CD4-positive, alpha-beta T cell treated with Interferon alpha-2 for 1 hour (primary cell): ENCODE measurements at regions not wholly inside any gene's neighbourhood (a gene's known extent, or its start where the extent isn't known, plus 50 kb on each side); places are given as distances from the start of the nearest gene placed in this dataset.
"Not testable (repeated sequence)": the region's sequence is repeated elsewhere in the genome, so short reads cannot be mapped to it uniquely, and the experiment has no call there.

Source experiments
- DNase-seq, 2 donors: peaks; one replicate each; pipeline ENCODE4 v3.0.0-alpha.2; 2020 to 2022

DNA sequence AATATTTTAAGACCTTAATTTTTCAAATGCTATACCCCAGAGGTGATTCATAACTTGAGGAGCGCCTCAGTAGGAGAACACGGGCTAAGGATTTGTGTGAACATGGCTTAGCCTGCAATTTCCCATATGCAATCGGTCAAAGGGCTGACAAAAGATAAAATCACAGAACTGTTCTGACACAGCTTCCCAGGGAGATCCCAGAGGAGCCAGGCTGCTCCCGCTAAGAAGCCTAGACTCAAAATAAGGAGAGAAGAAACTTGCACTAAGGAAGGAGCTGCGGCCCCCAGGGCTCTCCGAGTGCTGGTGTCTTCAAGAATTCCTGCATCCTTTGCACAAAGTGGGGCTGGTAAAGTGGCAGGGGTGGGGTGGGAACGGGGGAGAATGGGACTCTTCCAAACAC is 106.3 kb upstream of the DLG1 start:
- no peak for DNase-seq

DNA sequence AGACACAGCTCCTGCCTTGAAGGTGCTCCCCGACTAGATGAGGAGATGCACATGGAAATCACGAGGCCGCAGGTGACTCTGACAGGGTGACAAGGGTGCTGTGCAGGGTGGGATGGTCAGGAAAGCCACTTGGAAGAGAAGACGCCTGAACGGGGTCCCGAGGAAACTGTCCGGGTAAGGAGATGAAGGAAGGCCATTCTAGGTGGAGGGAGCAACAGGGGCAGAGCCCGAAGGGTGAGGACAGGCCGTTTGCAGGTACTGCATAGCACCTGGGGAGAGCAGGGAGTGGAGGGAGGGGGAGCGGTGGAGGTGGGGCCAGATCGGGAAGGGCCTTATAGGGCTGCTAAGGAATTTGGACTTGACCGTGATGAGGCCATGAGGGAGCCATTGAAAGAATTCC is 105.6 kb upstream of the DLG1 start:
- no peak for DNase-seq

DNA sequence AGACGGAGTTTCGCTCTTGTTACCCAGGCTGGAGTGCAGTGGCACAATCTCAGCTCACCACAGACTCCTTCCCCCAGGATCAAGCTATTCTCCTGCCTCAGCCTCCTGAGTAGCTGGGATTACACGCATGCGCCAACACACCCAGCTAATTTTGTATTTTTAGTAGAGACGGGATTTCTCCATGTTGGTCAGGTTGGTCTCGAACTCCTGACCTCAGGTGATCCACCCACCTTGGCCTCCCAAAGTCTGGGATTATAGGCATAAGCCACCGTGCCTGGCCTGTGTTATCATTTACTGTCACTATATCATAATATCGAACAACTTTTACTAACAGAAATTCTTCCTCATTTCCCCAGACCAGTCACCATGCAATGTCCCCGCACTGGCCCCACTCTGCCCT is 104.0 kb upstream of the DLG1 start:
- DNase-seq: not testable (repeated sequence)

DNA sequence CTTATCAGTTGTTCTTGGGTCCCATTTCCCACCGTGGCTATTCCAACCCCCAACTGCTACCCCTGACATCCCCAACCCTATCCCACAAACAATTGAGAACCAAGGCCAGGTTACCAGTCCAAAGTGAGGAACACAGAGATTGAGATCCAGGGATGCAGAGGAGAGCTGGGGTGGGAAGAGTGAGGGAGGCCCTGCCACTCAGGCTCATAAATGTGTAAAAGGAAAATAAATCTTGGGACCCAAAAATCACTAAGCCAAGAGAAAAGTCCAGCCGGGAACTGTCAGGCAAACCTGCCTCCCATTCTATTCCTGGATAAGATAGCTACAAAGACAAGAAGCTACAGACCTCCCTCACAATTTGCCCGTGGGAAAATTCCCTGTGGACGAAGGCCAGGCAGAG is 101.1 kb upstream of the DLG1 start:
- DNase-seq: no peak

DNA sequence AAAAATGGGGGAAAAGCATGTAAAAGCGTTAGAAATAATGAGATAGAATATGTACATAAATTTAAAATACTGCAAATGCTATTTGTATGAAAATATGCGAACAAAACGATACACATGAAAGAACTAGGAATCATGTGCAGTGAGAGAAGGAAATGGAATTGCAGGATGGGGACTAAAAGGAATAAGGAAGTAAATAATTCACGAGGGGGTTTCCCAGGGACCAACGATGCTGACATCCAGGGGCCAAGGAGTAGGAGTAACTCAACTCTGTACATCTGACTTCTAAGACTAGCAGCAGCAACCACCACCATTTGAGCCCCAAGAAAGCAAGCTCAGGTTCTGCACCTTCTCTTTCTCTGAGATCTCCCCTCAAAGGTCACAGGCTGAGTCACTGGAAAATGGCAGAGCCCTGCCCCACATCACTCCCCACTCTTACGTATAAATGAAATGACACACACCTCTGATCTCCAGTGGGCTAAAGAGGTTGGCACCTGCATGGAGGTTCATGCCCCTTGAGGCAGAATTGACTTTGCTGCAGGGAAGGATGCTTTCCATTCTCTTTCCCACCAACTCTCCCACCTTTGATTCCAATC is 100.0 kb upstream of the DLG1 start:
- no peak for DNase-seq

DNA sequence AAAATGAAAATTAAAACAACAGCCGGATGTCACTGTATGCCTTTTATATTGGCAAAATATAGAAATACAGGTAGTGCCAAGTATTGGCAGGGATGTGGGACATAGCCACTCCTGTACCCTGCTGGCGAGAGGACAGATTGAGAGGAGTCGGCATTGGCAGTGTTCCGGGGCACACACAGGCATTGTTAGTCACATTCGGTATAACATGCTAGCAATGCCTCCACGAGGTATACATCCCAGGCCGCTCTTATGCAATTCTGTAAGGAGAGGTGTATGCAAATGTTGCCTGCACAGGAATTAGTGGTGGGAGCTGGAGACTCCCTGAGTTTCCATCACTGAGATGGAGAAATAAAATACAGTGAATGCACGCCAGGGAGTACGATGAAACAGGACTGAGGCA is 99.4 kb upstream of the DLG1 start:
- DNase-seq: no peak

DNA sequence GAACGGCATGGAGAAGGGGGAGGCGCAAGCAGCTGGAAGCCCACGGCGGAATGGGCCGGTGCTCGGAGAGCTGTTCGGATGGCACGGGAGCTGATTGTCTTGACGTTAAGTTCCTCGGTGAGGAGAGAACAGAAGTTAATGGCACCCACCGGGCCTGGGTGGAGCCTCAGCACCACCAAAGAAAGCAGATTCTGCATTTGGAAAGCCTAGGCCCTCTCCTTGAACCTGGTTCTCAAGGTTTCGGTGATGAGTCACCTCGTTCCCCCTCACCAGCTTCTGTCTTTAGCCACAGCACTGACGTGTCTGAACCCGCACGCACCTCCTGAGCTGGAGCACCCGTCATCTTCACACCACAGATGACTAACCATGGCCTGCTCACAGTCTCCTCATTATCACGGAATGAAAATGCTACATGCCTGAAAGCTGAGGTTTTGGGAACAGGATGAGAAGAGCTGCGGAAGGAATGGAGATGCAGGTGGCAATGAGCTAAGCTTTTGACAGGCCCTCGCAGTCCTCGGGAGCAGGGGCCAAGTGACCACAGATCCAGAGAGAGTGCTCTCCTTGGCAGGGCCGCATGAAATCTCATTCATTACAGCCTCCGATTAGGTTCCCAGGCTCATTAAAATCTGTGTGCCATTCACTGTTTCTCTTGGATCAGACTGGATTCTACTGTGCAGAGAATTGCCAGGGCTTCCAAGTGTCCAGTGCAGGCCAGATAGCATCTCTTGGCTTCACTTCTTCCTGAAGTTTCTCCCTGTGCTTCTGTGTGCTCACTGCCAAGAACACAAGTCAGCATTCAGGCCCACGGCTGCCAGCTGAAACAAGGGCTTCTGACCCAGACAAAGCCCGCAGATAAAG is 96.3 kb upstream of the DLG1 start:
- DNase-seq: peak in 1 of 2 donors; percentile 17

DNA sequence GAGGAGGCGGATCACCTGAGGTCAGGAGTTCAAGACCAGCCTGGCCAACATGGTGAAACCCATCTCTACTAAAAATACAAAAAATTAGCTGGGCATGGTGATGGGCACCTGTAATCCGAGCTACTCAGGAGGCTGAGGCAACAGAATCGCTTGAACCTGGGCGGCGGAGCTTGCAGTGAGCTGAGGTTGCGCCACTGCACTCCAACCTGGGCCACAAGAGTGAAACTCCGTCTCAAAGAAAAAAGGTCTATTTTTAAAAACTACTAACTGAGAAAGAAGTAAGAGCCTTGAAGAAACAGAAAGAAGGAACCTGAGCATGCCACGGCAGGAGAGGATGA is 95.7 kb upstream of the DLG1 start:
- DNase-seq: not testable (repeated sequence)

DNA sequence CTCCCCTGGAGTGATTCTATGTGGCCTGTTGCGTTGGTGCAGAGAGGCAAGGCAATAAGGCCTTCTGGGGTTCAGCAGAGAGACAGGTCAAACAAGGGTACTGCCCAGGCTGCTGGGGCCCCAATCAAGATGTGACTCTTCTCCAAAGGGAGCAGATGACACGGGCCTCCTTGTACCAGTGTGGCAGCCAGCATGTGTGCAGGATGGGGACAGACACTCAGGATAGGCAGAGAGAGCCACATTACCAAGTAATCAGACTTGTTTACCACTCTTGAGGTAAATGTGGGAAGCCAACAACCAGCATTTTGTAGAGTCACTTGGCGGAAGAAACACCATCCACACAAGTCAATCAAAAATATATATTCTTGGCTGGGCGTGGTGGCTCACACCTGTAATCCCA is 95.3 kb upstream of the DLG1 start:
- DNase-seq: no peak

DNA sequence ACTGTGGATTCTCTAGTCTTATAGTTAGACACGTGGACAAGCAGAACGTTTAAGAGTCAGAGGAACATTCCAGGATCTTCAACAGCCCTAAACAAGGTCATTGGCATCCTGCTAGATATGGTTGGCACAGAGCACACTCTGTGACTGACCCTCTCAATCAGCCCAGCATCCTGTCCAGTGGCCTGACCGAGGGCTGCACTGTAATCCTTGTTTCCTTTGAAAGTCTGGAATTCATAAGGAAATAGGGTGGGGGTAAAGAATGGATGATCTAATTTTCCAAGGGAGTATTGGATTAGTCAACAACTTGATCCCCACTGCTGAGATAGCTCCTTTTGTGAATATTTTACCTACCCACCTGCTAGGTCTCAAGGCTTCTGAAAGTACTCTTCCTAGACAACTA is 94.5 kb upstream of the DLG1 start:
- no peak for DNase-seq

DNA sequence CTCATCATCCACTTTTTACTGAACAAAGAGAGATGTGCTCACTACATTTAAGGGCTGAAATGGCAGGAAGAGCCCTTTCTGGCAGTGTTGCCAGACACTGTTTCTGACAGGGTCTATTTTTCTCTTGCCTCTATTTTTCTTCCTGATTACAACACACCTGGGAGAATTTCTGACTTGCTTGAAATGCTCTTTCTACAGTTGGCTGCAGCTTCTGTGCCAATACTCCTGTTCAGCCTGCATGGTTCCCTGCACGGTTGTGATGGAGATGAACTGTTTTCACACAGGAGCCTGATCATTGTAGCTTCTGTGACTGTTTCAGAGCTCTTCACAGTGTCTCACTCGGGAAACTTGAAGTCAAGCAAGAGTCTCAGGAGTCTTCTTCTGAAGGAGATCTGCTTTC is 83.0 kb upstream of the DLG1 start:
- DNase-seq: no peak

DNA sequence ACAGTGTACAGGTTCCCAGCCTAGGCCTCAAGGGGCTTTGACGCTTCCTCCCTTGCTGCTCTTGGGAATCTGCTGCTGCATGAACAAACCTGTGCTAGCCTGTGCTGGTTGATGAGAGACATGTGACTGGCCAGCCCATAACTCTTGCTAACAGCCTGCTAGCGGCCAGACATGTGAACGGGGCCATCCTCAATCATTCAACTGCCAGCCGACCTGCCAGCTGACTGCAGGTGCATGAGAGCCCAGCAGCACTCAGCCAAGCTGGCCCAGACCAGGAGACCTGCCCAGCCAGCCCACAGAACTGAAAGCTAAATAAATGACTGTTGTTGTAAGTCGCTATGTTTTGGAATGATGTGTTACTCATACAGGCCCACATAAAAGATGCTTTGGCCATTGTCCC is 82.4 kb upstream of the DLG1 start:
- DNase-seq: no peak

DNA sequence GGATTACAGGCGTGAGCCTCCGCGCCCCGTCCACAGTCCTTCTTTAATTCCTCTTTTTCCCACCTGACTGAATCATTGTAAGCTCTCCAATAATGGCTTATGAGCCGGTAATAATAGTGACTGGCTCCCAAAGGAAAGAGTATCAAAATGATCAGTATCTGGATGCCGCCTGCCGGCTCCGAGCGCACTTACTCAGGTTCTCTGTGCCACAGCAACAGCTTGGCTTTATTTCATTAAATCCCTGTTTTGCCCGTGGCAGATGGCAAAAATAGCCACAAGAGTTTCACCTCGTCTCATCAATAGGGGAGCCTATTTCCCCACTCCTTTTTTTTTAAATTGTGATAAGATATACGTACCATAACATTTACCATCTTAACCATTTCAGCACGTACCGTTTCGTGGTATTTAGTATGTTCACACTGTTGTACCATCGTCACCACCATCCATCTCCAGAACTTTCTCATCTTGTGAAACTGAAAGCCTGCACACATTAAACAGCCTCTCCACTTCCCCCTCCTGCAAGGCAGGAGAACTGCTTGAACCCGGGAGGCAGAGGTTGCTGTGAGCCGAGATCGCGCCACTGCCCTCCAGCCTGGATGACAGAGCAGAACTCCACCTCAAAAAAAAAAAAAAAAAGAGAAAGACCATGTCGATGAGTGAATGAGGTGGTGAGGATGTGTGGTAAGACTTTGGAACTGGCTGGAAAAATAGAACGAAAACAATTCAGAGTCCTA is 80.7 kb upstream of the DLG1 start:
- DNase-seq: no peak

DNA sequence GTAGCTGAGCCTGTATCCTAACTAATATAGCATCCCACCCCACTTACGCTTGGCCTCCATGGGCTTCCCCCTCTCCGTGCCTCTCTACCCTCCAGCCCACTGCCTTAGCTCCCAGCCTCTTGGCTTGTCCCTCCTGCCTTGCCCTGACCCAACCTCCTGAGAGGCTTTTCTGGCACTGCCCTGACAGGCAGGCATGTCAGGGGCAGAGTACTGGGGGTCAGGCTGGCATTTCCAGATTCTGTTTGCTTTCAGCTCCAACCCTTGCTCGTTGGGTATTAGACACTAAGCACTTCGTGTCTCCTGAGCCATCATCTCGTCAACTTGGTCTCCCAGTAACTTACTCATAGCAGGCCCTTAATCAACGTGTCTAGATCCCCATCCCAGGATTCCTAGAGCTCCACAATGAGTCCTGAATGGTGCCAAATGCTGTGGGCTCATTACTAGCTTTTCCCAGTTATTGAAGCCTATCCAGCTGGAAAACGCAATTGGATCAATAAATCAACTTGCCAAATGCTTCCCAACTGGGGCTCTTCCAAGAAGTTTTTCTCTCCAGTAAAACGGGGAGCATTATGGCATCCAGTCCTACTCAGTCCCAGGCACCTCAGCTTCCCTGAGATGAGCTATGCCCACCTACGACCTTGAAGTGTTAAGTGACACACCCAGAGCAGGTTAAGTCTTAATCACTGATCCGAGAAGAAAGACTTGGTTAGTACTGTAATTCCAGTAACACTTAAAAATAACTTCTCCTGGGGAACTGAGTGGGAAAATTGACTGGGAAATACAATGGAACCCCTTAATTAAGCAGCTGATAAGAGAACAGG is 78.5 kb upstream of the DLG1 start:
- DNase-seq: no peak

DNA sequence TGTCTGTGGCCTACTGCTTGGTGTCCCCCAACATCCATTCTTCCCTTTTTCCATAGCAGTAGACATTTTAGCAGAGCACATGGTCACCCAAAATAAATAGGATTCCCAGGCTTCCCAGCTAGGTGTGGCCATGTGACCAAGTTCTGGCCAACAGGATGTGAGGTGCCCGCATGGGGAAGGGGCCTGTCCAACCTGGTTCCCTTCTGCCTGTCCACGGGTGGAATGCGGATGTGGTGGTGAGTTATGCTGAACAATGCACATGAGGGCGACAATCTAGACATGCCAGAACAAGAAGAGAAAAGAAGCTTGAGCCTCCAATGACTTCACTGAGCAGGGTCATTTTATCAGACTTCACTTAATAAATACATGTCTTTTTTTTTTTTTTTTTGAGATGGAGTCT is 77.6 kb upstream of the DLG1 start:
- no peak for DNase-seq

DNA sequence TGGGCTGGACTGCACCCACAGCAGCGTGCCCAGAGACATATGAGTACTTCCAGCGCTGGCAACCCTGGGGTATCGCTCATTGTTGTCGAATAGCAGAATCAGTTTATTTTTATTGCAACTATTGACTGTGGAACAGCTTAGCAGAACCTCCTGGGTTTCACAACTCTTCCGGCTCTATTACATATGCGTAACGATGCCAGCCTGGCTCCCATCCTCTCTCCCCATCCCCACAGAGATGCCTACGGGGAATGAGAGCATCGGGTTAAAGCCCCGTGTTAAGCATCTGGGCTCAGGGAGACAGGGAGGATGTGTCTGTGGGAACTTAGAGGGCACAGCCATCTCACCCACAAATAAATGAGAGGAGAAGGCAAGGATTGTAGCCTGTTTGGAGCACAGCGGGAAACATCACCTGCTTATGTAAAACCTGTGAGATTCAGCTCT is 76.6 kb upstream of the DLG1 start:
- DNase-seq: no peak

DNA sequence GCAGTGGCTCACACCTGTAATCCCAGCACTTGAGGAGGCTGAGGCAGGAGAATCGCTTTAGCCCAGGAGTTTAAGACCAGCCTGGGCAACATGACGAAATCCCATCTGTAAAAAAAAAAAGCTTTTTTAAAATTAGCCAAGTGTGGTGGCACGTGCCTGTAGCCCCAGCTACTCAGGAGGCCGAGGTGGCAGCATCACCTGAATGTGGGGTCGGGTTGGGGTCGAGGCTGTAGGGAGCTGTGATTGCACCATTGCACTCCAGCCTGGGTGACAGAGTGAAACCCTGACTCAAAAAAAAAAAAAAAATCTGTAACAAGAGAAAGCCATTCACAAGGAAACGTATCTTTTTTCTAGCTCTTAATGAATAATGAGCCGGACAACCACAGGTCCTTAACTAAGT is 74.7 kb upstream of the DLG1 start:
- DNase-seq: no peak

DNA sequence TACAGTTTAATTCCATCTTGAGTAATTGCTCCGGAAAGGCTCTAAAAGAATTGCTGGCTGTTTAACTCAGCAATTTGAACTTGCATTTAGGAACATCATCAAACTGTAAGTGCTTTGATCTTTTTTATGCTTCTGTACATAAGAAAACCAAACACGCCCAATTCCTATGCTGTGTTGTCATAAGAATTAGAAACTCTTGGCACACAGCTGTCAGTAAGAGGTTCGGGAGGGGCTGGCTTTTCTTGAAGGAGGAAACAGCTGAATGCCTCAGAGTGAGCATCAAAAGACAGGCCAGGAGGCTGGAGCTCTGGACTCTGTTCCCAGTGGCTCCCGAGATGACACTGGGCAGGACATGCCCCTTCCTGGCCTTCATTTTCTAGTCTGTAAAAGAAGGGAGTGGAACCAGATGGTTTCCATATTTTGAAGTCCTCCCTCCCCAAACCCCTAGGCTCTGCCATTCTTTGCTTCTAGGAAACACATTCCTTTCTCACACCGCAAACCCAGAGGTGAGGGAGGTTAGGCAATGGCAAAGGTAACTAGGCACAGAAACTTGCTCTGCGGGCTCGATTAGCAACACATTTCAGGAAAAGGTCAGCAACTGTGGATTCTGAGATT is 73.7 kb upstream of the DLG1 start:
- no peak for DNase-seq

DNA sequence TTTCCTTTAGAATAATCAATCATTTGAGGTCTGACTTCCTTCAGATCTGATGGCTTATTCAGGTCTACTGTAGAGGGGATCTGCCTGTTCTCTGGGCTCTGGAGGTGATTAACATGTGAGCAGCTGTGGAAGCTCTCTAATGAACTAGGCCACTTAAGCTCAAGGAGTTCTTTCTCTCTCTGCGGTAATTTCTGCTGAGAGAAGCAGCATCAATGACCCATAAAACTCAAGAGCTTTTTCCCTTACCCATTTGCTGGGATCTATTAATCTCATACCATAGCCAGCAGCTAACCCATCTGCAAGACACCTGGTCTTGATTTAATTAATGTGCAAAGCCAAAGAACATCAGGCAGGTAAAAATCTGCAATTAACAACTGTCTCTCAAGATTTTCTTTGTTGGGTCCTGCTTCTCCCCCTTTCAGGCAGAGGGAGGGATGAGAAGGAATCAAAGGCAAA is 73.2 kb upstream of the DLG1 start:
- DNase-seq: no peak

DNA sequence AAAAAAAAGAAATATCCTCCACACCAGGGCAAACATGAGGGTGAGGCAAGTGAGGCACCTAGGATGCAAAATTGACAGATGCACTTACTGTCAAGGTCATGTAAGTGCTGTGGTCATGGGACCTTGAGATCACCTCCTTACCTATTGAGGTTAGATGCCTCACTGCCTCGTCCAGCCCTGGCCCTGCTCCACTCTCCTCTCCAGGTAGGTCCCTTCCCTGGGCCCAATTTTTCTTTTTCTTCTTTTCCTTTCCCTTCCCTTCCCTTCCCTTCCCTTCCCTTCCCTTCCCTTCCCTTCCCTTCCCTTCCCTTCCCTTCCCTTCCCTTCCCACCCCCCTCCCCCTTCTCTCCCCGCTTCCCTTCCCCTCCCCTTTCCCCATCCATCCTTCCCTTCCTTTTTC is 71.1 kb upstream of the DLG1 start:
- no peak for DNase-seq

DNA sequence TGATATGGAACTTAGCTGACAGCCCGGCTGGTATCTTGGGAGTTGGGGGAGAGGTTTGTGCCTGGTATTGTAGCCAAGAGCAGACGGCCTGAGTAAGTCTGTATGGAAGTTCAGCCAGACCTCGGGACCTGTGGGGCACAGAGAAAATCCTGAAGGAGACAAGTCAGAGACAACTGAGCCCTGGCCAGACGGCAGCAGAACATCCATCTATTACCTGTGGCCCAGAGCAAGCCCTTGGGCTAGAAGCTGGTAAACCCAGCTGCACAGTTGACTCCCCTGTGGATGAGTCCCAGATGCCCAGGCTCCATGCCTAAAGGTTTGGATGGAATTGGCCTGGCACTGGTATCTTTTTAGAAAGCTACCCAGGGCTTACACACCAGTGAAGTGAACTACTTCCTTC is 70.4 kb upstream of the DLG1 start:
- DNase-seq: no peak

DNA sequence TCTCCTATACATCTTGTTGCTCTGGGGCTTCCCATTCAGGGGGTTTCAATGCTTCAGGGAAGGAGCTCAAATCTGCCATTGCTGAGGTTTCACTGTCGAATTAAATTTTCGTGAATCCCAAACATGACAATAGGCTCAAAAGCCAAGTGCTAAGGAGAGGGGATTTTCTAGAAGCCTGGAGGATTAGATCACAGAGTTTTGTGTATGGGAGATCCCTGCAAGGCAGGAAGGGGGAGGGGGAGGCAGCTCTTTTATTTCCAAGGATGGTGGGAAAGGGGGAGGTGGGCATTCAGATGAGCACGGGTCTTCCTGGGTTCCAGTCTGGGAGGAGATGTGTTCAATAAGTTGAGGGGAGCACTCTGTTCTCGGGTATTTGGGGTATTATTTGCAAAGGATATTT is 69.9 kb upstream of the DLG1 start:
- no peak for DNase-seq
